GM12873 (cell line): ENCODE measurements at regions not wholly inside any gene's neighbourhood (a gene's known extent, or its start where the extent isn't known, plus 50 kb on each side); places are given as distances from the start of the nearest gene placed in this dataset.

Experiments used
- CTCF ChIP-seq: IDR thresholded peaks from 2 replicates; pipeline ENCODE4 v1.5.1; 2012; ENCODE audit warnings: low read depth, mild to moderate bottlenecking, moderate library complexity, low read length, control low read depth; ENCODE audit not compliant: insufficient read depth; ENCODE audit errors: missing control alignments

GRCh38 chrX:151099001-151099400 is 77.4 kb upstream of the GPR50 start:
- TF ChIP-seq CTCF, result no peak

GRCh38 chrX:151100799-151101198 is 75.6 kb upstream of the GPR50 start:
- no peak for TF ChIP-seq CTCF
